ENCODE measurements at regions not wholly inside any gene's neighbourhood (a gene's known extent, or its start where the extent isn't known, plus 50 kb on each side); places are given as distances from the start of the nearest gene placed in this dataset.

- no peak overlapping the region for H3K4me2 ChIP-seq (ENCODE audit: insufficient read depth, low read length, poor library complexity, severe bottlenecking)
- H3K14ac ChIP-seq (ENCODE audit: low read length) = no peak overlapping the region
- no peak overlapping the region for H2BK5ac ChIP-seq (ENCODE audit: low read length)
- H3K79me1 ChIP-seq (ENCODE audit: low read depth, low read length) = no peaks in the 10 kb centered on the region
- no peak overlapping the region for H3K9ac ChIP-seq (ENCODE audit: low read depth, low read length, poor library complexity)
- H3K4ac ChIP-seq (ENCODE audit: low read length) = no peak overlapping the region
- no peak overlapping the region for H3K27ac ChIP-seq (replicated peaks; ENCODE audit: low read length)
- no peak overlapping the region for H4K8ac ChIP-seq (ENCODE audit: low read depth, low read length)
- no peaks in the 10 kb centered on the region for H3K36me3 ChIP-seq (replicated peaks in 1 of 2; ENCODE audit: control insufficient read depth in 2 of 2, insufficient read depth in 2 of 2, low read length in 2 of 2)
- WGBS, 2 donors (ENCODE audit: extremely low coverage in 2 of 2, insufficient read length in 2 of 2, insufficient replicate concordance in 1 of 2) = no CpG with 5 or more reads among the region's 4 CpGs
- H3K27me3 ChIP-seq (ENCODE audit: control insufficient read depth in 3 of 3, insufficient read depth in 3 of 3, low read depth in 1 of 3, low read length in 3 of 3) = no peaks in the 10 kb centered on the region
- H3K18ac ChIP-seq (ENCODE audit: low read length) = no peak overlapping the region
- H2AFZ ChIP-seq (ENCODE audit: low read length) = no peak overlapping the region
- H2BK120ac ChIP-seq (ENCODE audit: low read depth, low read length) = no peak overlapping the region
- no peak overlapping the region for H3K4me3 ChIP-seq (ENCODE audit: low read length in 2 of 2)
- no peaks in the 10 kb centered on the region for H3K4me1 ChIP-seq (ENCODE audit: control insufficient read depth in 2 of 2, insufficient read depth in 1 of 2, low read depth in 1 of 2, low read length in 2 of 2)
- no peak overlapping the region for H2BK12ac ChIP-seq (ENCODE audit: low read length)
- no peak for DNase-seq (ENCODE audit: low spot score)
- H4K91ac ChIP-seq (ENCODE audit: low read depth, low read length, poor library complexity) = no peak overlapping the region
- H2AK5ac ChIP-seq (ENCODE audit: low read depth, low read length) = no peak overlapping the region
- H3K23ac ChIP-seq (ENCODE audit: low read depth, low read length, poor library complexity) = no peak overlapping the region
- H3K9me3 ChIP-seq (replicated peaks in 1 of 2; ENCODE audit: control insufficient read depth in 2 of 2, insufficient read depth in 1 of 2, low read depth in 1 of 2, low read length in 2 of 2) = no peaks in the 10 kb centered on the region
- H2BK15ac ChIP-seq (ENCODE audit: low read length) = no peak overlapping the region
Observed at GRCh38 chr2:71858071-71858470, 289.6 kb downstream of the CYP26B1 start.

DNA sequence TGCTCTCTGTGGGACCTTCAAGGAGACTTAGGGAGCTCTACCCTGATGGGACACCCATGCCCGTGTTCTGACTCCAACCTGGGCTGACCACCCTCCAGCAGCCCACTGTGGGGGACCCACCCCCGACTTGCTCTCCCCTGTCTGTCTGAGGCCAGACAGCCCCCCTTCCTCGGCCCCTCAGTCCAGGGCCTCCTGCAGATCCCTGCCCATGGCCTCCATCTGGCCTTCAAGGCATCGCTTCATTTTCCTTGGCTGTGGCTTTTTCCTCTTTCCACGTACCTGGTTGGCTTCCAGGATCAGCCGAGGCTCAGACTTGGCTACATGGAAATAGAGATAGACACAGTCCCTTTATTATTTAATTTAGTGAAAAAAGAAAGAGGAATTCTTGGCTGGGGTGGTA is 290.0 kb downstream of the CYP26B1 start:
- no peak overlapping the region for H2BK120ac ChIP-seq (ENCODE audit: low read depth, low read length)
- WGBS, 2 donors (ENCODE audit: extremely low coverage in 2 of 2, insufficient read length in 2 of 2, insufficient replicate concordance in 1 of 2) = no CpG with 5 or more reads among the region's 6 CpGs
- no peak overlapping the region for H4K8ac ChIP-seq (ENCODE audit: low read depth, low read length)
- no peak overlapping the region for H2AFZ ChIP-seq (ENCODE audit: low read length)
- no peaks in the 10 kb centered on the region for H3K9me3 ChIP-seq (replicated peaks in 1 of 2; ENCODE audit: control insufficient read depth in 2 of 2, insufficient read depth in 1 of 2, low read depth in 1 of 2, low read length in 2 of 2)
- H3K9ac ChIP-seq (ENCODE audit: low read depth, low read length, poor library complexity) = no peak overlapping the region
- no peaks in the 10 kb centered on the region for H3K27me3 ChIP-seq (ENCODE audit: control insufficient read depth in 3 of 3, insufficient read depth in 3 of 3, low read depth in 1 of 3, low read length in 3 of 3)
- no peak overlapping the region for H2BK5ac ChIP-seq (ENCODE audit: low read length)
- no peaks in the 10 kb centered on the region for H3K4me1 ChIP-seq (ENCODE audit: control insufficient read depth in 2 of 2, insufficient read depth in 1 of 2, low read depth in 1 of 2, low read length in 2 of 2)
- no peak overlapping the region for H2BK12ac ChIP-seq (ENCODE audit: low read length)
- H3K4ac ChIP-seq (ENCODE audit: low read length) = no peak overlapping the region
- no peak overlapping the region for H3K14ac ChIP-seq (ENCODE audit: low read length)
- DNase-seq (ENCODE audit: low spot score) = no peak
- H4K91ac ChIP-seq (ENCODE audit: low read depth, low read length, poor library complexity) = no peak overlapping the region
- no peaks in the 10 kb centered on the region for H3K79me1 ChIP-seq (ENCODE audit: low read depth, low read length)
- H3K18ac ChIP-seq (ENCODE audit: low read length) = no peak overlapping the region
- no peak overlapping the region for H3K4me3 ChIP-seq (ENCODE audit: low read length in 2 of 2)
- no peak overlapping the region for H3K27ac ChIP-seq (replicated peaks; ENCODE audit: low read length)
- H3K4me2 ChIP-seq (ENCODE audit: insufficient read depth, low read length, poor library complexity, severe bottlenecking) = no peak overlapping the region
- no peaks in the 10 kb centered on the region for H3K36me3 ChIP-seq (replicated peaks in 1 of 2; ENCODE audit: control insufficient read depth in 2 of 2, insufficient read depth in 2 of 2, low read length in 2 of 2)
- no peak overlapping the region for H3K23ac ChIP-seq (ENCODE audit: low read depth, low read length, poor library complexity)
- H2BK15ac ChIP-seq (ENCODE audit: low read length) = no peak overlapping the region
- H2AK5ac ChIP-seq (ENCODE audit: low read depth, low read length) = no peak overlapping the region

DNA sequence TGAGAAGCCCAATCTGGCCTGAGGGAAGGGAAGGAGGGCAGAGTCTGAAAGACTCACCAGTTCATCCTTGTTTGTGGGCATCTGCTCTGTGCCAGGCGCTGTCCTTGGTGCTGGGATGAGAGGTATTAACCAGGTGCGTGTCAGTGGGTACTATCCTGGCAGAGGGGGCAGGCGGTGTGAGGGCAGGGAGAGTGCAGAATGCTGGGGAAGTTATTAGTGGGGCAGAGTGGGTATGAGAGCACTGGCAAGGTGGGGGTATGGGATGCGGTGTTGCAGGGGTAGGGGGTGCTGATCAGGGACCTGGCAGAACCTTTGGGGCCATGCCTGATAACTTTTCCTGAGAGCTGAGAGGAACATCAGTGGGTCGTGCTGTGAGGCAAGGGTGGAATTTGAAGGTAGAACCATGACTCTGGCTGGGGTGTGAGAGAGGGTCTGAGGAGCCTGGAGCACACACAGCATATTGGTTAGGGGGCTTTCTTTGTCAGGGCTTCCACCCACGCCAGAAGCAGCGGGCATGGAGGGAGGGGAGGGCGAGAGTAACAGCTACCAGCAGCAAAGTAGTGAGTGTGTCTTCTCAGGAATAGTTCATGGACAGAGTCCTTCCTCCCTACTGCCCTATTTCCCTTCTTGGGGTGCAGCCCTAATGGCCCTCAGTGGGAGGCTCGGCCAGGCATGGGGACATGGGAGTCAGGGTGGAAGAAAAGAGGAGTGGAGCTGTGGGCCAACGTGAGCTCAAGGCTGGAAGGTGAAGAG is 290.7 kb downstream of the CYP26B1 start:
- no peak overlapping the region for H3K14ac ChIP-seq (ENCODE audit: low read length)
- H3K27me3 ChIP-seq (ENCODE audit: control insufficient read depth in 3 of 3, insufficient read depth in 3 of 3, low read depth in 1 of 3, low read length in 3 of 3) = no peaks in the 10 kb centered on the region

DNA sequence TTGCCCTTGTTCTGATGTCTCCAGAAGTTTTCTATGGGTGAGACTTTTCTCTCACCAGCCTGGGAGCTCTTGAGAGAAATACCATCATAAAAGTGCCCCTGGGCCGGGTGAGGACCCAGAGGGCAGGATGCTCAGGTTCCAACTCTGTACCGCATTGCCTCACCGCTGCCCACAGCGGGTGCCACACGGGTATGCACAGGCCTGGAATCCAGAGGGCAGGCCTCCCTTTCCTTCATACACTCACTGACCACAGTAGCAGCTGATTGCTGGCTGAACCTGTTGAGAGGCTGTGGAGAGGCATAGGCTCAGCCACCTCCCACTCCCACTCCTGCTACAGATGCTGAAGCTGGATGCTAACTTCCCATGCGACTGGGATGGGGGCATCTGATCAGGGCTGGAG is 293.8 kb downstream of the CYP26B1 start:
- no peak overlapping the region for H3K14ac ChIP-seq (ENCODE audit: low read length)

More for the DNA sequence above, 290.7 kb downstream of the CYP26B1 start:
- Histone ChIP-seq H3K4me3 (ENCODE audit: low read length in 2 of 2) (no peak overlapping the region), H3K23ac (ENCODE audit: low read depth, low read length, poor library complexity) (no peak overlapping the region), H2BK15ac (ENCODE audit: low read length) (no peak overlapping the region), H2AK5ac (ENCODE audit: low read depth, low read length) (no peak overlapping the region), H3K9ac (ENCODE audit: low read depth, low read length, poor library complexity) (no peak overlapping the region), H4K8ac (ENCODE audit: low read depth, low read length) (no peak overlapping the region), H3K4me2 (ENCODE audit: insufficient read depth, low read length, poor library complexity, severe bottlenecking) (no peak overlapping the region), H3K4me1 (ENCODE audit: control insufficient read depth in 2 of 2, insufficient read depth in 1 of 2, low read depth in 1 of 2, low read length in 2 of 2) (no peaks in the 10 kb centered on the region), H2BK5ac (ENCODE audit: low read length) (no peak overlapping the region), H3K18ac (ENCODE audit: low read length) (no peak overlapping the region), H2AFZ (ENCODE audit: low read length) (no peak overlapping the region), H4K91ac (ENCODE audit: low read depth, low read length, poor library complexity) (no peak overlapping the region), H3K27ac (replicated peaks; ENCODE audit: low read length) (no peak overlapping the region), H2BK120ac (ENCODE audit: low read depth, low read length) (no peak overlapping the region), H3K36me3 (replicated peaks in 1 of 2; ENCODE audit: control insufficient read depth in 2 of 2, insufficient read depth in 2 of 2, low read length in 2 of 2) (no peaks in the 10 kb centered on the region), H3K4ac (ENCODE audit: low read length) (no peak overlapping the region), H3K9me3 (replicated peaks in 1 of 2; ENCODE audit: control insufficient read depth in 2 of 2, insufficient read depth in 1 of 2, low read depth in 1 of 2, low read length in 2 of 2) (no peaks in the 10 kb centered on the region), H2BK12ac (ENCODE audit: low read length) (no peak overlapping the region), H3K79me1 (ENCODE audit: low read depth, low read length) (no peaks in the 10 kb centered on the region)
- DNase-seq (ENCODE audit: low spot score) = no peak
- WGBS, 2 donors (ENCODE audit: extremely low coverage in 2 of 2, insufficient read length in 2 of 2, insufficient replicate concordance in 1 of 2) = no CpG with 5 or more reads among the region's 10 CpGs

More for the DNA sequence above, 293.8 kb downstream of the CYP26B1 start:
- Histone ChIP-seq H3K27me3 (ENCODE audit: control insufficient read depth in 3 of 3, insufficient read depth in 3 of 3, low read depth in 1 of 3, low read length in 3 of 3) (no peaks in the 10 kb centered on the region), H4K91ac (ENCODE audit: low read depth, low read length, poor library complexity) (no peak overlapping the region), H2BK120ac (ENCODE audit: low read depth, low read length) (no peak overlapping the region), H3K4me2 (ENCODE audit: insufficient read depth, low read length, poor library complexity, severe bottlenecking) (no peak overlapping the region), H2AK5ac (ENCODE audit: low read depth, low read length) (no peak overlapping the region), H3K4me1 (ENCODE audit: control insufficient read depth in 2 of 2, insufficient read depth in 1 of 2, low read depth in 1 of 2, low read length in 2 of 2) (peaks cover 0 to 2% of the 10 kb centered on the region in 2 donors), H4K8ac (ENCODE audit: low read depth, low read length) (no peak overlapping the region), H2BK12ac (ENCODE audit: low read length) (no peak overlapping the region), H3K23ac (ENCODE audit: low read depth, low read length, poor library complexity) (no peak overlapping the region), H3K4ac (ENCODE audit: low read length) (no peak overlapping the region), H3K9me3 (replicated peaks in 1 of 2; ENCODE audit: control insufficient read depth in 2 of 2, insufficient read depth in 1 of 2, low read depth in 1 of 2, low read length in 2 of 2) (no peaks in the 10 kb centered on the region), H3K79me1 (ENCODE audit: low read depth, low read length) (no peaks in the 10 kb centered on the region), H3K9ac (ENCODE audit: low read depth, low read length, poor library complexity) (no peak overlapping the region), H3K4me3 (ENCODE audit: low read length in 2 of 2) (no peak overlapping the region), H2BK5ac (ENCODE audit: low read length) (no peak overlapping the region), H3K36me3 (replicated peaks in 1 of 2; ENCODE audit: control insufficient read depth in 2 of 2, insufficient read depth in 2 of 2, low read length in 2 of 2) (no peaks in the 10 kb centered on the region), H2AFZ (ENCODE audit: low read length) (no peak overlapping the region), H2BK15ac (ENCODE audit: low read length) (no peak overlapping the region), H3K18ac (ENCODE audit: low read length) (no peak overlapping the region), H3K27ac (replicated peaks; ENCODE audit: low read length) (no peak overlapping the region)
- WGBS, 2 donors (ENCODE audit: extremely low coverage in 2 of 2, insufficient read length in 2 of 2, insufficient replicate concordance in 1 of 2) = no CpG with 5 or more reads among the region's 6 CpGs
- DNase-seq (ENCODE audit: low spot score) = no peak

Data from neuronal stem cell (in vitro differentiated cells).